A673 (cell line): ENCODE measurements at regions not wholly inside any gene's neighbourhood (a gene's known extent, or its start where the extent isn't known, plus 50 kb on each side); places are given as distances from the start of the nearest gene placed in this dataset.

Source experiments
- BruUV-seq: library from RNA; stranded (reverse); fragments of 400-500 nt; replicated peaks from 2 replicates; lab custom pipeline; 2021; lab: Mats Ljungman, UMichigan
- CTCF ChIA-PET: fragments of 300-600 bp; sonication (Branson Sonifier 250); formaldehyde crosslinking; loops from one replicate; lab custom pipeline; 2022; ENCODE audit warnings: antibody characterized with exemption; lab: Charles Lee
- POLR2A ChIA-PET: fragments of 300-600 bp; sonication (Branson Sonifier 250); formaldehyde crosslinking; loops from one replicate; lab custom pipeline; 2022; ENCODE audit warnings: antibody characterized with exemption; ENCODE audit not compliant: low non-redundant PET; lab: Charles Lee
- DNase-seq: peaks from one replicate; pipeline ENCODE4 v3.0.0-alpha.2; 2015; ENCODE audit warnings: low spot score
- H3K27ac ChIP-seq: fragments of 200-600 bp; sonication (generic); 2 replicates; pipeline ENCODE4 v1.5.1; 2016; ENCODE audit warnings: mixed run types, low read depth, mild to moderate bottlenecking, mixed read lengths, antibody characterized with exemption, low read length; ENCODE audit not compliant: poor library complexity, severe bottlenecking
- H3K27me3 ChIP-seq: fragments of 200-600 bp; sonication (generic); replicated peaks from 2 replicates; pipeline ENCODE4 v1.6.1; 2017; ENCODE audit warnings: mixed run types, low read depth, mild to moderate bottlenecking, mixed read lengths, antibody characterized with exemption, low read length; ENCODE audit not compliant: insufficient read depth, poor library complexity
- H3K36me3 ChIP-seq: fragments of 200-600 bp; sonication (generic); 2 replicates; pipeline ENCODE4 v1.6.1; 2016; ENCODE audit warnings: mixed run types, mild to moderate bottlenecking, mixed read lengths, antibody characterized with exemption, low read length; ENCODE audit not compliant: insufficient read depth, poor library complexity, severe bottlenecking
- H3K4me1 ChIP-seq: fragments of 200-600 bp; sonication (generic); 2 replicates; pipeline ENCODE4 v1.6.1; 2017; ENCODE audit warnings: mixed run types, mild to moderate bottlenecking, mixed read lengths, antibody characterized with exemption, low read length; ENCODE audit not compliant: insufficient read depth, poor library complexity, severe bottlenecking
- H3K4me3 ChIP-seq: fragments of 200-600 bp; sonication (generic); 2 replicates; pipeline ENCODE4 v1.5.1; 2016; ENCODE audit warnings: low read depth, mixed run types, mild to moderate bottlenecking, mixed read lengths, low read length; ENCODE audit not compliant: poor library complexity, severe bottlenecking
- H3K9me3 ChIP-seq: fragments of 200-600 bp; sonication (generic); 2 replicates; pipeline ENCODE4 v1.6.1; 2016; ENCODE audit warnings: mixed run types, low read depth, mild to moderate bottlenecking, mixed read lengths, antibody characterized with exemption, low read length; ENCODE audit not compliant: poor library complexity, severe bottlenecking
- EZH2 ChIP-seq: fragments of 200-600 bp; sonication (generic); IDR thresholded peaks from 2 replicates; pipeline ENCODE4 v1.6.1; 2017; ENCODE audit warnings: borderline replicate concordance, low read depth, mild to moderate bottlenecking, mixed read lengths, antibody characterized with exemption, low read length; ENCODE audit not compliant: poor library complexity, severe bottlenecking
- intact Hi-C: fragments of 100-400 bp; cut with micrococcal nuclease; formaldehyde crosslinking; loops from one replicate; pipeline ENCODE4 v1.10.0; 2022; ENCODE audit not compliant: unreplicated experiment
- TF ChIP-seq, protein P1 (sequence below): fragments of 300-800, 200-600 bp; sonication (generic); conservative IDR thresholded peaks from 2 replicates; pipeline ENCODE4 v1.5.1; 2017; ENCODE audit warnings: low read depth, mild to moderate bottlenecking, antibody characterized with exemption, low read length, moderate library complexity, mixed read lengths

DNA sequence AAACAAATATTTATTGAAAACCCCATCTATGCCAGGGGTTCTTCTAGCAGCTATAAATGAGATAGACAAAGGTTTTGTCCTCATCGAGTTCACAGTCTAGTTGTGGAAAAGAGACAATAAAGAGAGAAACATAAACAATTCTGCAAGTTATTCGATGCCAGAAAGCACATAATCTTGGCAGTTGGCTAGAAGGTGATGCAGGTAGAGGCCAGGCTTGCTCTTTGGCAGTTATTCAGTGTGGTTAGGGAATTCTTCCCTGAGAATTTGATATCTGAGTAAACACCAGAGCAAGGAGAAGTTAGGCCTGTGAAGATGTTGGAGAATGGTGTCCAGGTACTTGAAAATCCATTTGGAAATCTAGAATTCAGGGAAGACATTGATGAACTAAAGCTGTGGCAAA lies 547.4 kb downstream of the SLC4A3 start:
- intact Hi-C loops: no loop called here
- no TSS peak for BruUV-seq
- CTCF ChIA-PET: no interaction called here

DNA sequence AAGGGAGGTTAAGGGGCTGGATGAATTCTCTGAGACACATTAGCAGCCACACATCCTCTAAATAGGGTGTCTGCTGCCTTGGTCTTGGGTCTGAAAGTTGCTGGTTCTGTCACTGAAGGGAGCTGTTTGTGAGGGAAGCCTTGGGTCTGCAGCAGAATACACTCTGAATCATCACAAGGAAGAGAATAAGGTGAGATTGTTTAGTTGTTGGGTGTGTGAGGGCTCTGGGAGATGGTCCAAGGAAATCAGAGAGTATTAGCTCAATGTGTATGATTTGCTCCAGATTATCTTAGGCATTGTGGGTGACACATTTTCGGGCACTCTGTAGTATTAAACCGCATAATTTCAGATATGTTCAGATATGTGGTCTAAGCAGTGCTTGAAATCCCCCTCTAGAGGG lies 548.5 kb downstream of the SLC4A3 start:
- no TSS peak for BruUV-seq
- no peak for TF ChIP-seq EZH2
- TF ChIP-seq, protein P1, sequence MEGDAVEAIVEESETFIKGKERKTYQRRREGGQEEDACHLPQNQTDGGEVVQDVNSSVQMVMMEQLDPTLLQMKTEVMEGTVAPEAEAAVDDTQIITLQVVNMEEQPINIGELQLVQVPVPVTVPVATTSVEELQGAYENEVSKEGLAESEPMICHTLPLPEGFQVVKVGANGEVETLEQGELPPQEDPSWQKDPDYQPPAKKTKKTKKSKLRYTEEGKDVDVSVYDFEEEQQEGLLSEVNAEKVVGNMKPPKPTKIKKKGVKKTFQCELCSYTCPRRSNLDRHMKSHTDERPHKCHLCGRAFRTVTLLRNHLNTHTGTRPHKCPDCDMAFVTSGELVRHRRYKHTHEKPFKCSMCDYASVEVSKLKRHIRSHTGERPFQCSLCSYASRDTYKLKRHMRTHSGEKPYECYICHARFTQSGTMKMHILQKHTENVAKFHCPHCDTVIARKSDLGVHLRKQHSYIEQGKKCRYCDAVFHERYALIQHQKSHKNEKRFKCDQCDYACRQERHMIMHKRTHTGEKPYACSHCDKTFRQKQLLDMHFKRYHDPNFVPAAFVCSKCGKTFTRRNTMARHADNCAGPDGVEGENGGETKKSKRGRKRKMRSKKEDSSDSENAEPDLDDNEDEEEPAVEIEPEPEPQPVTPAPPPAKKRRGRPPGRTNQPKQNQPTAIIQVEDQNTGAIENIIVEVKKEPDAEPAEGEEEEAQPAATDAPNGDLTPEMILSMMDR: no peak
- CTCF ChIA-PET: no interaction called here
- POLR2A ChIA-PET: no interaction called here
- Histone ChIP-seq H3K27me3 (no peaks in the 10 kb centered on the region), H3K4me1 (no peaks in the 10 kb centered on the region), H3K9me3 (no peaks in the 10 kb centered on the region), H3K36me3 (no peaks in the 10 kb centered on the region), H3K4me3 (no peak overlapping the region), H3K27ac (no peak overlapping the region)
- intact Hi-C loops: no loop called here
- DNase-seq: no peak

More for the DNA sequence above, 547.4 kb downstream of the SLC4A3 start:
- DNase-seq: no peak
- Histone ChIP-seq H3K4me3 (no peak overlapping the region), H3K9me3 (no peaks in the 10 kb centered on the region), H3K27me3 (no peaks in the 10 kb centered on the region), H3K27ac (no peak overlapping the region), H3K4me1 (no peaks in the 10 kb centered on the region), H3K36me3 (no peaks in the 10 kb centered on the region)
- POLR2A ChIA-PET: no interaction called here
- TF ChIP-seq EZH2: no peak
- TF ChIP-seq, protein P1: no peak

DNA sequence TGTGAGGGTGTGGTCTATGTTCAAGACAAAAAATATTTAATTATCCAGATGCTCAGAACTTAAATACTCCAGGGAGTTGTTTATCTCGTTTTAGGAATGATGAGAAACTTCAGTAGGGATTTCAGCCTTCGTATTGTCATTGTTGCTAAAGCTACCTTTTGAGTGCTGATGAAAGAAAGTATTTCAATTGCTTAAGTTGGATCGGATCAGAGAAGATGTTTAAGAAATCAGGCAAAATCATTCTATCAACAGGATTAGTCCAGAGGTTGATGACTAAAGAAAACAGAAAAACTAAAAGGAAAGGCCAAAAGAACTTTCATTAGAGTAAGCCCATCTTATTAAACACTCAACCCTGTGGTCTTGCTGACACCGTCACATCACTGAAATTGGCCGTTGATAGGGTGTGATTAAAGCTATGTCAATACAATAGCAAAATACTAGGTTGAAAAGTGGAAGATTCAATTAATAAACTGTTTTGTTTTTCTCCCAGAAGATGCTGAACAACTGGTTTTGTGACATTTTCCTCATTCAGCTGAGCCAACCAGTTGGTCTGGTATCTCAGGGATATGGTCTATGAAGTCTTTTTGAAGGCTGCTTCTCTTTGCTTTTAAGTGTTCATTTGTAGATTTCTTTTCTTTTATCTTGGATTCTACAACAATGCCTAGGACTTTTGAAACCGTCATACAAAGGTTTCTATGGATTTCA lies 551.7 kb downstream of the SLC4A3 start:
- intact Hi-C loops: no loop called here
- no peak overlapping the region for H3K4me3 ChIP-seq
- BruUV-seq: no TSS peak
- no peaks in the 10 kb centered on the region for H3K9me3 ChIP-seq
- TF ChIP-seq, protein P1: no peak
- no peak for TF ChIP-seq EZH2
- H3K4me1 ChIP-seq: no peaks in the 10 kb centered on the region
- DNase-seq: no peak
- POLR2A ChIA-PET: no interaction called here
- CTCF ChIA-PET: no interaction called here
- H3K27me3 ChIP-seq: no peaks in the 10 kb centered on the region
- H3K36me3 ChIP-seq: no peaks in the 10 kb centered on the region
- H3K27ac ChIP-seq: no peak overlapping the region
